SK-N-MC (cell line): ENCODE measurements at regions not wholly inside any gene's neighbourhood (a gene's known extent, or its start where the extent isn't known, plus 50 kb on each side); places are given as distances from the start of the nearest gene placed in this dataset.

Experiments used
- FOXP2 ChIP-seq: optimal IDR thresholded peaks from 2 replicates; pipeline ENCODE3; 2011; ENCODE audit warnings: mild to moderate bottlenecking, moderate library complexity; ENCODE audit not compliant: insufficient read depth; ENCODE audit errors: extremely low read length, control extremely low read depth
- POLR2AphosphoS5 ChIP-seq: IDR thresholded peaks from 2 replicates; pipeline ENCODE4 v1.6.1; 2012; ENCODE audit warnings: mild to moderate bottlenecking, low read depth, low read length, borderline replicate concordance

DNA sequence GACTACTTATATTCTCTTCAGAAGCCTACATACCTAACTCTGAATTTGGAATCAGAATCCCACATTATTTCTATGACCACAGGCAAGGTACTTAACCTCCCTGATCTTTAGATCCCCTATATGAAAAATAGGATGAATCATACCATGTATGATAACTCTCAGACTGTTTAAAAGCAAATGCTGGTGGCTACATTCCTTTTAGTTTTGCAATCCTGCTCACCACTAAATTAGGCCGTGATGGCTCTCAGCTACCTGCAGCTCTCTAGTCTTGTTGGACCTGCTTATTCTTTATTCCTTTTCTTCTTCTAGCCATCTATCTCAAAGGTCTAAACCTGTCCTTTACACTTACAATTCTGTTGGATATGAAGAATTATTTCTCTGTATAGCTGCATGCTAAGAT lies 303.4 kb upstream of the ATP10B start:
- TF ChIP-seq POLR2AphosphoS5 = no peak
- TF ChIP-seq FOXP2 = no peak
